Brain microvascular endothelial cell (primary cell): ENCODE measurements at regions not wholly inside any gene's neighbourhood (a gene's known extent, or its start where the extent isn't known, plus 50 kb on each side); places are given as distances from the start of the nearest gene placed in this dataset.

Experiments
- DNase-seq: peaks from one replicate; pipeline ENCODE4 v3.0.0-alpha.2; 2020
- H3K27ac ChIP-seq: fragments of 250-450 bp; sonication (Bioruptor Pico); 2 replicates; pipeline ENCODE4 v1.5.1; 2020; ENCODE audit warnings: mild to moderate bottlenecking, moderate library complexity
- H3K27me3 ChIP-seq: fragments of 250-450 bp; sonication (Bioruptor Pico); replicated peaks from 2 replicates; pipeline ENCODE4 v1.5.1; 2020; ENCODE audit warnings: mild to moderate bottlenecking
- H3K36me3 ChIP-seq: fragments of 250-450 bp; sonication (Bioruptor Pico); replicated peaks from 2 replicates; pipeline ENCODE4 v1.5.1; 2020; ENCODE audit warnings: mild to moderate bottlenecking
- H3K4me3 ChIP-seq: 2 replicates; pipeline ENCODE4 v1.5.1; 2011; ENCODE audit warnings: low read depth, mild to moderate bottlenecking, control low read depth, low read length, moderate library complexity
- in situ Hi-C: cut with HindIII; loops from 2 replicates; pipeline ENCODE4 v1.10.0; 2017; ENCODE audit warnings: low sequenced_read_pairs, low pct_ligation_motif_present
- TF ChIP-seq, protein P1 (sequence below): IDR thresholded peaks from 2 replicates; pipeline ENCODE4 v1.5.1; 2011; ENCODE audit warnings: low read depth, mild to moderate bottlenecking, moderate library complexity, low read length, control low read depth, inconsistent platforms; ENCODE audit errors: missing control alignments

- DNase-seq = no peak
- Histone ChIP-seq H3K36me3 (no peaks in the 10 kb centered on the region), H3K4me3 (no peak overlapping the region), H3K27ac (no peak overlapping the region), H3K27me3 (no peaks in the 10 kb centered on the region)
- in situ Hi-C loops = no loop called here
- TF ChIP-seq, protein P1, sequence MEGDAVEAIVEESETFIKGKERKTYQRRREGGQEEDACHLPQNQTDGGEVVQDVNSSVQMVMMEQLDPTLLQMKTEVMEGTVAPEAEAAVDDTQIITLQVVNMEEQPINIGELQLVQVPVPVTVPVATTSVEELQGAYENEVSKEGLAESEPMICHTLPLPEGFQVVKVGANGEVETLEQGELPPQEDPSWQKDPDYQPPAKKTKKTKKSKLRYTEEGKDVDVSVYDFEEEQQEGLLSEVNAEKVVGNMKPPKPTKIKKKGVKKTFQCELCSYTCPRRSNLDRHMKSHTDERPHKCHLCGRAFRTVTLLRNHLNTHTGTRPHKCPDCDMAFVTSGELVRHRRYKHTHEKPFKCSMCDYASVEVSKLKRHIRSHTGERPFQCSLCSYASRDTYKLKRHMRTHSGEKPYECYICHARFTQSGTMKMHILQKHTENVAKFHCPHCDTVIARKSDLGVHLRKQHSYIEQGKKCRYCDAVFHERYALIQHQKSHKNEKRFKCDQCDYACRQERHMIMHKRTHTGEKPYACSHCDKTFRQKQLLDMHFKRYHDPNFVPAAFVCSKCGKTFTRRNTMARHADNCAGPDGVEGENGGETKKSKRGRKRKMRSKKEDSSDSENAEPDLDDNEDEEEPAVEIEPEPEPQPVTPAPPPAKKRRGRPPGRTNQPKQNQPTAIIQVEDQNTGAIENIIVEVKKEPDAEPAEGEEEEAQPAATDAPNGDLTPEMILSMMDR = no peak
Measured at GRCh38 chr19:32195706-32196610, 149.5 kb upstream of the ZNF507 start.

GRCh38 chr19:32196690-32197420 lies 148.6 kb upstream of the ZNF507 start:
- H3K4me3 ChIP-seq = no peak overlapping the region
- no peak for DNase-seq
- no peak overlapping the region for H3K27ac ChIP-seq
- H3K27me3 ChIP-seq = no peaks in the 10 kb centered on the region
- no peaks in the 10 kb centered on the region for H3K36me3 ChIP-seq
- TF ChIP-seq, protein P1 = no peak
- in situ Hi-C loops = no loop called here

GRCh38 chr19:32197896-32198882 lies 147.2 kb upstream of the ZNF507 start:
- no peak for DNase-seq

GRCh38 chr19:32199501-32200040 lies 145.8 kb upstream of the ZNF507 start:
- no peak overlapping the region for H3K4me3 ChIP-seq

More at GRCh38 chr19:32197896-32198882, 147.2 kb upstream of the ZNF507 start:
- in situ Hi-C loops = no loop called here
- TF ChIP-seq, protein P1 = no peak
- no peaks in the 10 kb centered on the region for H3K36me3 ChIP-seq
- H3K27me3 ChIP-seq = no peaks in the 10 kb centered on the region
- H3K4me3 ChIP-seq = no peak overlapping the region
- no peak overlapping the region for H3K27ac ChIP-seq

More at GRCh38 chr19:32199501-32200040, 145.8 kb upstream of the ZNF507 start:
- Histone ChIP-seq H3K27me3 (no peaks in the 10 kb centered on the region), H3K36me3 (no peaks in the 10 kb centered on the region), H3K27ac (no peak overlapping the region)
- TF ChIP-seq, protein P1 = no peak
- in situ Hi-C loops = no loop called here
- no peak for DNase-seq
